ENCODE measurements at regions not wholly inside any gene's neighbourhood (a gene's known extent, or its start where the extent isn't known, plus 50 kb on each side); places are given as distances from the start of the nearest gene placed in this dataset.
"Not testable (repeated sequence)": the region's sequence is repeated elsewhere in the genome, so short reads cannot be mapped to it uniquely, and the experiment has no call there.

DNA sequence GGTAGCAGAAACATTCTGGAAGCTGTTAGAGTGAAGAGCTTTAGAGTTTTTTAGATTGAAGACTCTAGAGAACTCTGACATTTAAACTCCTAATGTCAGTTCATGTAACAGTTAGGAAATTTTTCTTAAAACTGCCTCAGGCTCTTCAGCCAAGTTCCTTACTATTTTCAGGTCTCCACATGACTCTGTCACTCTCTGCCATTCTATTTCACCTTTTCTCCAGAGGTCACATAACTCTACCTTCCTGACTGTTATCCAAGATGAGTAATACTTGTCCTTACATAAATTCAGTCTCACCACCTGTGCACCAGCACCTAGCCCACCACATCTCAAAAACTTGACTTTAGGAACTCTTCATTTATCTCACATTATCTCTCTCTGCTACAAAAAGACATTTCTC lies 347.1 kb upstream of the CA10 start:
- DNase-seq, result no peak
- H3K36me3 Mint-ChIP-seq, result no peaks in the 10 kb centered on the region
- H3K27ac Mint-ChIP-seq, result no peak overlapping the region
- no peaks in the 10 kb centered on the region for H3K27me3 Mint-ChIP-seq
- H3K4me3 Mint-ChIP-seq, result no peak overlapping the region
- ATAC-seq (replicated peaks), result no peak
- peaks cover 6 to 13% of the 10 kb centered on the region in 2 donors for H3K9me3 Mint-ChIP-seq
- H3K4me1 Mint-ChIP-seq, result no peaks in the 10 kb centered on the region

DNA sequence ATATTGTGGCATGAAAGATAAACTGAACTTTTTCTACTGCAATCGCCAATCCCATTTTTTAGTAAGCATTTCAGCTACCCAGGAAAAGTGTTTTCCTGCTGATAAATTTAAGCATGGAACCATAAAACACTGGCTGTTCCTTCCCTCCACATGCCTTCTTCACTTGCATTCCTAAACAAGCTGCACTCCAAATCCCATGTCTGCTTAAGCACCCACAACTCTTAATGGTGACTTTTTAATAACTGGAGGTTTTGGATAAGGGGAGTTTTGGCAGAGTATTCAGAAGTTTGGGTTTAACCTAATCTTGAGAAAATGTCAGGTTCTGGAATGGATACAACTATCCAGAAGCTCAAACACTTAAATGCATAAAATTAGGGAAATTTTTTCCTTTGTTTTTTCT lies 345.6 kb upstream of the CA10 start:
- Mint-ChIP-seq H3K27me3 (no peaks in the 10 kb centered on the region), H3K4me1 (no peaks in the 10 kb centered on the region), H3K27ac (no peak overlapping the region)

DNA sequence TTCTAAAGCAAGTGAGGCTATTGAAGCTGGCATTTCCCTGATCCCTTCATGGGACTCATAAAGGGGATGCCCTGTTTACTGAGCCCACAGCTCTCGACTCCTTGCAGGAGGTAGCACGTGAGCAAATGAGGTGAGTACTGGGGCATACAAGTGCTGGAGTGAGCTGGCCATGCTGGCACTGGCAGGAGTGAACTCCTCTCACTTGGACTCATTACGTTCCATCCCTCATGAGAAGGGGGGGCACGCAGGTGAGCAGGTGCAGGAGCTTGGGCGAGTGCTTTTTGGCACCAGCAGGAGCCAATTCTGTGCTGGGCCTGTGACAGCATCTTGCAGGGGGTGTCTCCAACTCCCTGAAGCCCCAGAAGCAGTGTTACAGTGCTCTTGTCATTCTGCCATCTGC lies 337.1 kb upstream of the CA10 start:
- Mint-ChIP-seq H3K9me3 (peaks cover 3 to 4% of the 10 kb centered on the region in 2 donors), H3K4me1 (no peaks in the 10 kb centered on the region), H3K27me3 (no peaks in the 10 kb centered on the region), H3K36me3 (no peaks in the 10 kb centered on the region), H3K27ac (no peak overlapping the region), H3K4me3 (no peak overlapping the region)
- DNase-seq (no peak), ATAC-seq (replicated peaks) (no peak)

More for the DNA sequence above, 345.6 kb upstream of the CA10 start:
- Mint-ChIP-seq H3K4me3 (no peak overlapping the region), H3K9me3 (peaks cover 4 to 11% of the 10 kb centered on the region in 2 donors), H3K36me3 (no peaks in the 10 kb centered on the region)
- DNase-seq (no peak), ATAC-seq (replicated peaks) (no peak)

DNA sequence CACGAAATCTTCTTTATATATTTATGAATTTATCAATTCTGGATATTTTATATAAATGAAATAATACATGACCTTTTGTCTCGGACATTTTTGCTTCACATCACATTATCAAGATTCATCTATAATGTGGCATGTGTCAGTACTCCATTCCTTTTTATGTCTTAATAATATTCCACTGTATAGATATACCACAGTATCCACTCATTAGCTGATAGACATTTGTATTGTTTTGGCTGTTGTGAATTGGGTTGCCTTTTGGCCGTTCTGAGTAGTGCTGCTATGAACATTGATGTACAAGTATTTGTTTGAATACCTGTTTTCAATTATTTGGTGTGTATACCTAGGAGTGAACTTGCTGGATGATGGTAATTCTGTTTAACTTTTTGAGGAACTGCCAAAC lies 323.8 kb upstream of the CA10 start:
- H3K9me3 Mint-ChIP-seq, result peaks cover 5 to 8% of the 10 kb centered on the region in 2 donors
- ATAC-seq (replicated peaks) (no peak), DNase-seq (no peak)
- H3K36me3 Mint-ChIP-seq, result no peaks in the 10 kb centered on the region
- no peaks in the 10 kb centered on the region for H3K4me1 Mint-ChIP-seq
- no peak overlapping the region for H3K27ac Mint-ChIP-seq
- no peaks in the 10 kb centered on the region for H3K27me3 Mint-ChIP-seq
- no peak overlapping the region for H3K4me3 Mint-ChIP-seq

DNA sequence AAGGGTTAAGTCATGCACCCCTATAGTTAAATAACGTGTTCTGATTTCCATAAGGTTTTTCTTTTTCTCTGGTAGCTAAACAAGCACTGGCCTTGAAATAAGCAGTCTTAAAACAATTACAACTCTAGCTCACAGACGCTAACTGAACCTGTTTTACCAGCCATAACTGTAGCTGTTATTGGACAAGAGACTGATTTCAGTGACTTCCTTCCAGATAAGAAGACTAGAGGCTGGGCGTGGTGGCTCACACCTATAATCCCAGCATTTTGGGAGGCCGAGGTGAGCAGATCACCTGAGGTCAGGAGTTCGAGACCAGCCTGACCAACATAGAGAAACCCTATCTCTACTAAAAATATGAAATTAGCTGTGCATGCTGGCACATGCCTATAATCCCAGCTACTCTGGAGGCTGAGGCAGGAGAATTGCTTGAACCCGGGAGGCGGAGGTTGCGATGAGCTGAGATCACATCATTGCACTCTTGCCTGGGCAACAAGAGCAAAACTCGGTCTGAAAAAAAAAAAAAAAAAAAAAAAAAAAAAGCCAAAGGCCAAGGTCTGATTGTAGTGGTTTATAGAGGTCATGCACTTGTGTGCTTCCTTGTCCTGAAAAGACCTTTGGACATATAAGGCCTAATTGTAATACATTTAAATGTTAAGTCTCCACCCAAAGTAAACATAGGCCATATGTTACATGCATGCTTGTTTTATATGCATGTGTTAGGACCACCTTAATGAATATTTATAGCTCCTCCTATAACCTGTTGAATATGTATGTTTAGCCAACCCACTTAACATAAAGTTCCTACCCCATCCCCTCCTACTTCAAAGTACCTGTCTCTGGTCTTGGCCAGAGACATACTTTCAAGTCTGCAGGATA lies 319.5 kb upstream of the CA10 start:
- Mint-ChIP-seq H3K36me3 (no peaks in the 10 kb centered on the region), H3K9me3 (peaks cover 0 to 4% of the 10 kb centered on the region in 2 donors), H3K27me3 (no peaks in the 10 kb centered on the region), H3K4me1 (no peaks in the 10 kb centered on the region), H3K4me3 (no peak overlapping the region), H3K27ac (no peak overlapping the region)
- DNase-seq, result no peak
- ATAC-seq (replicated peaks), result no peak

DNA sequence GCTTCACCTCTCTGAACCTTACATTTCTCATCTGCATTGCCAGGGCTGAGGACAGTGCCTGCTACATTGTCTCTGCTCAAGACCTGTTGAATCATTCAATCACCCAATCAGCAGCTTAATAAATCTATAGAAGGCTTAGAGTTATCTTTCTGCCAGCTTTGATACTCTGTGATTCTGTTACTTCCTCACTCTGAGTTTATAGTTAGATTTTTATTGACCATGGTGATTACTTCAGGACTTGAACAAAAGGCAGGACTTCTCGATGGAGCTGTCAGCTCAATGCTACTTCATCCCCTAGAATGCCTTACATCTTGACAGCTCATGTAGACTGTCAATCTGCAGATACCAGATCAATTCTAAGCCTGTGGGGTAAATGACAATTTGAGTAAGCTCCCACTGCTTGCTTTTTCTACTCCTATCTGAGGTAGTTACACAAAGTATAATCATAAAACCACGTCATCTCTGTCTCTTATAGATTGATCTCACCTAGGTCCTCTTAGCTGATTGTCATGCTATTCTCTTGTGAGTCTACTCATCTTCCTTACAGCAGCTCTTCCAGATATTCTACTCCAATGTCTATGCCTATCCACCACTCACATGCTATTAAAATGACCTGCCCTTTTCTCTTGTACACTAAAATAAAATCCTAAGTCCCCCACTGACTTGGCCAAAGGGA lies 318.3 kb upstream of the CA10 start:
- Mint-ChIP-seq H3K4me1 (no peaks in the 10 kb centered on the region), H3K27ac (no peak overlapping the region), H3K4me3 (no peak overlapping the region), H3K27me3 (no peaks in the 10 kb centered on the region), H3K36me3 (no peaks in the 10 kb centered on the region), H3K9me3 (peaks cover 0 to 6% of the 10 kb centered on the region in 2 donors)
- DNase-seq (no peak), ATAC-seq (replicated peaks) (no peak)

DNA sequence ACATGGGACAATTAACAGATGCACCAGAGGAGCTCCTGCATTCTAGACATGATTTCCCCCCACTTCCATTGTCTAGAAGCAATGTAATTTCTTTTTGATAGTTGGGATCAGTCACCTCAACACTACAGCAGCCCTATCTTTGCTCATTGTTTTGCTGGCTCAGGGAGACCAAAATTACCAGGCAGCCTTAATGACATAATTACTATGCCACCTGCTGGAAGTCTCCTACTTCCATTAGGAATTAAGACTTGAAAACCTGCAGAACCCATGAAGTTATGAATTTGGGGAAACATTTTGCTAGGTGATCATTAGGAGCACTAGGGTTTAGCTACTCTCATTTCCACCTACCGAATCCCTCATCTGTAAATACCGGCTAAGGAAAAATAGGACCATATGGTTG lies 312.0 kb upstream of the CA10 start:
- ATAC-seq (replicated peaks) (no peak), DNase-seq (no peak)
- Mint-ChIP-seq H3K27me3 (no peaks in the 10 kb centered on the region), H3K4me3 (no peak overlapping the region), H3K4me1 (no peaks in the 10 kb centered on the region), H3K9me3 (peaks cover 4 to 10% of the 10 kb centered on the region in 2 donors), H3K36me3 (no peaks in the 10 kb centered on the region), H3K27ac (no peak overlapping the region)

DNA sequence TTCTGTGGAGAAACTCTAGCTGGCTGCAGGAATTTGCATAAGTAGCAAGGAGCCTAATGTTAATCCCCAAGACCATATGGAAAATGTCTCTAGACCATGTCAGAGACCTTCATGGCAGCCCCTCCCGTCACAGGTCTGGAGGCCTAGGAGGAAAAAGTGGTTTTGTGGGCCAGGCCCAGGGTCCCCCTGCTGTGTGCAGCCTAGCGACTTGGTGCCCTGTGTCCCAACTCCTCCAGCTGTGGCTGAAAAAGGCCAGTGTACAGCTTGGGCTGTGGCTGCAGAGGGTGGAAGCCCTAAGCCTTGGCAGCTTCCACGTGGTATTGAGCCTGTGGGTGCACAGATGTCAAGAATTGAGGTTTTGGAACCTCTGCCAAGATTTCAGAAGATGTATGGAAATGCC lies 306.9 kb upstream of the CA10 start:
- Mint-ChIP-seq H3K27me3 (no peaks in the 10 kb centered on the region), H3K9me3 (peaks cover 21 to 23% of the 10 kb centered on the region in 2 donors), H3K27ac (no peak overlapping the region), H3K4me1 (no peaks in the 10 kb centered on the region), H3K36me3 (no peaks in the 10 kb centered on the region), H3K4me3 (no peak overlapping the region)
- no peak for ATAC-seq (replicated peaks)
- DNase-seq, result no peak

DNA sequence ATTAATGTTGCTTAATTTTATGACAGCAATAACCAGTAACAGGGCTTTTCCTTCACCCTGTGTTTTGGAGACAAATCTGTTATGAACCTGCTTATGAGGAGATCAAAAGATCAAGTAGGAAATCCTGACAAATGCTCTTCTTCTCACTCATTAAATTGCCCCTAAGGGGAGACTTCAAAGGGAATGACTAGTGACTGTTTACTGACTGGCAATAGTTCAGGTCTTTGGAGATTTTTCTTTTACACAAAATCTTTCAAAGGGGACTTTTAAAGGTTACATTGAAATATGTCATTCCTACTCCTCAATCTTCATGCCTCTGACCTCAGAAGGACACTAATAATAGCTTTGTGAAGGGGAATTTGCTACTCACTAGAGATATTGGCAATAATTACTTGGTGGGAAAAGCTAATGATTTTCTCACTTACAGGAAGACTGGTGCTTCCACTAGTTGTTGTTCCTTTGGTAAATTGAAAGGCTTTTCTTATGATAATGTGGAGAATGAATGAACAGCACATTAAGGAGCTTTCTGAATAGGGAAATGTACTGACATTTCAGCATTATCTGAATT lies 292.9 kb upstream of the CA10 start:
- no peak for ATAC-seq (replicated peaks)
- H3K36me3 Mint-ChIP-seq, result no peaks in the 10 kb centered on the region
- no peak overlapping the region for H3K4me3 Mint-ChIP-seq
- no peaks in the 10 kb centered on the region for H3K4me1 Mint-ChIP-seq
- no peak overlapping the region for H3K27ac Mint-ChIP-seq
- no peaks in the 10 kb centered on the region for H3K27me3 Mint-ChIP-seq
- no peak for DNase-seq
- H3K9me3 Mint-ChIP-seq, result peaks cover 4 to 5% of the 10 kb centered on the region in 2 donors

DNA sequence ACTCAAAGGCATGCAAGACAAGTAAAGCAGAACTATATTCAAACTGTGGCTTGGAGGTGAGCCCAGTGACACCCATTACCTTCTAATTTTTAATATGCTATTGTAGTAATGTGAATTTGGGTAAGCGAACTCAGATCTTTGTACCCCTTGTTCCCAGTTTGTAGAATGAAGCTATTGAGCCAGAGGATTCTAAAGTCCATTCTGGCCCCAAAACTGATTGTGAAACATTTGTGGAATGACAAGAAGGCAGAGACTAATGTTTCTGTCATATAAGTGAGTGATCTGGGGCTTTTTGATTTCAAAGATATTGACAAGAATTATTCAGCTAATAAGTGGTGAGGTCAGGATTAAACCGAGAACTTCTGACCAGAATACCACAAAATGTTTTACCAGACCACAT lies 283.8 kb upstream of the CA10 start:
- no peak overlapping the region for H3K27ac Mint-ChIP-seq
- H3K36me3 Mint-ChIP-seq, result no peaks in the 10 kb centered on the region
- no peak overlapping the region for H3K4me3 Mint-ChIP-seq
- DNase-seq, result no peak
- ATAC-seq (replicated peaks), result no peak
- no peaks in the 10 kb centered on the region for H3K4me1 Mint-ChIP-seq
- peaks cover 9 to 10% of the 10 kb centered on the region in 2 donors for H3K9me3 Mint-ChIP-seq
- H3K27me3 Mint-ChIP-seq, result no peaks in the 10 kb centered on the region

DNA sequence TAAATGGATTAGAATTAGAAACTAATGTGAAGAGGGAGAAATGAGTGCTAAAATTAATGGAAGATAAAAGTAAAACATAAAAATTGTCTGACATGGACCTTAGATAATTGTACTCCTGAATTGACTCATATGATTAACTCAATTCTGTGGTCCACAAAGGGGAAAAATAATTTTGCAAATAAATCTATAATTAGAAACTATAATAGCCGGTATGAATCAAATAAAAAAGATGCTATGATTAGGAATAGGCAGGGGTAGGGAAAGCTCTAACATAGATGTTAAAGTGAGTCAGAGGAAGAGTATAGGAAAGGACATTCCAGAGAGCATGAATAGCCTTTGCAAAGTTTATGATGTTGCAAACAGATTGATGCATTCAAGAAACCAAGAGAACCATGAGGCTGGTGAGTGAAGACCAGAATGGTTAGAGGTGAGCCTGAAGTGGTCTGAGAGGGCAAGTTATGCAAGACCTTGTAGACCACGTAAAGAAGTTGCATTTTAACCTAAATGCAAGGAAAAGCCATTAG lies 262.1 kb upstream of the CA10 start:
- H3K4me1 Mint-ChIP-seq, result no peaks in the 10 kb centered on the region
- no peaks in the 10 kb centered on the region for H3K27me3 Mint-ChIP-seq
- no peak for ATAC-seq (replicated peaks)
- no peak for DNase-seq
- no peak overlapping the region for H3K27ac Mint-ChIP-seq
- H3K4me3 Mint-ChIP-seq, result no peak overlapping the region
- H3K36me3 Mint-ChIP-seq, result no peaks in the 10 kb centered on the region
- H3K9me3 Mint-ChIP-seq, result peaks cover 7 to 15% of the 10 kb centered on the region in 2 donors

DNA sequence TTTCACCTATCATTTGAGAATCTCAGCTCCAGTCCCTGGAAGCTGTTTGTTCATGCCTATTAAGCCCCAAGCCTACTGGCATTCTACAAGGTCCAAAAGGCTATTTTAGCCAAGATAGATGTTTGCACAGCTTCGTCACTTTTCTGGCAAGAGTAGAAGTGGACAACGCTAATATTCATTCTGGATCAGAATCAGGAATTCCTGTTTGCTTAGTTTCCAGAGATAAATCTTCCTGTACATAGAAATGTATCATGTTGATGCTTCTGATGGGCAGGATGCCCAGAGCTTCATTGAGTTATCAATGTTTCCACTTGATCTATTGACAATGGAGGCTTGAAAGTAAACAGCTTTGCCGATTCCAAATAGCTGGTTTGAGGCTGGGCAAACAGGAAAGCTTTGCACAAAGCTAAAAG lies 260.7 kb upstream of the CA10 start:
- ATAC-seq (replicated peaks) (no peak), DNase-seq (no peak)
- no peak overlapping the region for H3K4me3 Mint-ChIP-seq
- H3K27ac Mint-ChIP-seq, result no peak overlapping the region
- H3K36me3 Mint-ChIP-seq, result no peaks in the 10 kb centered on the region
- peaks cover 0 to 8% of the 10 kb centered on the region in 2 donors for H3K9me3 Mint-ChIP-seq
- no peaks in the 10 kb centered on the region for H3K4me1 Mint-ChIP-seq
- no peaks in the 10 kb centered on the region for H3K27me3 Mint-ChIP-seq

DNA sequence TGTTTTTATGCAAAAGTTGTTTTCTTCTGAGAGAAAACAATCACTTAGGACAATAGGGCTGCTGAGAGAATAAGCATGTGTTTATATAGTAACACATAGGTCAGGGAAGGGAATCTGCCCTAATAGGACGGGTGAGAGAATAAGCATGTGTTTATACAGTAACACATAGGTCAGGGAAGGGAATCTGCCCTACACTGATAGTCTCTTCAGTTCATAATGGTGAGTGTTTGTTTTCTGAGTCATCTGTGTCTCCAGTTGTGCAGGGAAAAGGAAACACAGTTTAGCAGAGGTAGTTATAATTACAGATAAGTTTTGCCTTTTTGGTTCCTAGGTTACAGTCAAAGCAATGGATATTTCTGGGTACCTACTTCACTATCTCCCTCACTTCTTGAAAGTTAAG lies 252.3 kb upstream of the CA10 start:
- Mint-ChIP-seq H3K36me3 (no peaks in the 10 kb centered on the region), H3K27me3 (no peaks in the 10 kb centered on the region), H3K9me3 (peaks cover 0 to 5% of the 10 kb centered on the region in 2 donors), H3K4me1 (no peaks in the 10 kb centered on the region), H3K4me3 (no peak overlapping the region), H3K27ac (no peak overlapping the region)
- no peak for ATAC-seq (replicated peaks)
- DNase-seq, result no peak

DNA sequence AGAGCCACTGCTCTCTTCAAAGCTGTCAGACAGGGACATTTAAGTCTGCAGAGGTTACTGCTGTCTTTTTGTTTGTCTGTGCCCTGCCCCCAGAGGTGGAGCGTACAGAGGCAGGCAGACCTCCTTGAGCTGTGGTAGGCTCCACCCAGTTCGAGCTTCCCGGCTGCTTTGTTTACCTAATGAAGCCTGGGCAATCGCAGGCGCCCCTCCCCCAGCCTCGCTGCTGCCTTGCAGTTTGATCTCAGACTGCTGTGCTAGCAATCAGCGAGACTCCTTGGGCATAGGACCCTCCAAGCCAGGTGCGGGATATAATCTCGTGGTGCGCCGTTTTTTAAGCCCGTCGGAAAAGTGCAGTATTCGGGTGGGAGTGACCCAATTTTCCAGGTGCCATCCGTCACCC lies 250.7 kb upstream of the CA10 start:
- not testable (repeated sequence) for H3K4me3 Mint-ChIP-seq; H3K27ac Mint-ChIP-seq; ATAC-seq (replicated peaks); H3K36me3 Mint-ChIP-seq; DNase-seq; H3K9me3 Mint-ChIP-seq; H3K27me3 Mint-ChIP-seq; H3K4me1 Mint-ChIP-seq

DNA sequence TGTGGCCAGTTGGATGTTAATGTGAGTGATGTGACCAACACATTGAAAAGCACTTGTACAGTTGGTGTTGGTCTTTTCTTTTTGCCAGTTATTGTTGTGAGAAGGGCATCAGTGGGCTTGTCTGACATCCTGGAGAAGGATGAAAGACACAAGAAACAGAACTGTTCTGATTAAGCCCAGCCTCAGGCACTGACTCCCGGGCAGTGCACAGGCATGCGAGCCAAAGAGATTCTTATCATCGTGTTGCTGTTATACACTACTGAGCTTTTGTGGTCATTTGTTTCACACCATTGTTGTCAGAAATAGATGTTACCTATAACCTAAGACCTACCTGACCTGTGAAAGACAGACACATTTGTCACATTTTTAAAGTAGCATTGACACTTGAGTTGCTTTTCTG lies 236.8 kb upstream of the CA10 start:
- Mint-ChIP-seq H3K4me1 (no peaks in the 10 kb centered on the region), H3K4me3 (no peak overlapping the region), H3K27ac (no peak overlapping the region), H3K36me3 (no peaks in the 10 kb centered on the region), H3K27me3 (no peaks in the 10 kb centered on the region), H3K9me3 (peaks cover 0 to 8% of the 10 kb centered on the region in 2 donors)
- no peak for DNase-seq
- ATAC-seq (replicated peaks), result no peak
